Endothelial cell of umbilical vein (primary cell): ENCODE measurements at regions not wholly inside any gene's neighbourhood (a gene's known extent, or its start where the extent isn't known, plus 50 kb on each side); places are given as distances from the start of the nearest gene placed in this dataset.

Experiments
- BruUV-seq: library from RNA; stranded (reverse); fragments of 400-500 nt; replicated peaks from 2 replicates; lab custom pipeline; 2021; lab: Mats Ljungman, UMichigan
- CTCF ChIA-PET: fragments of 300-600, 350-600 bp; sonication (Branson Sonifier 250); formaldehyde crosslinking; loops from one replicate; lab custom pipeline; 2021; ENCODE audit warnings: antibody characterized with exemption, inconsistent platforms; lab: Charles Lee
- POLR2A ChIA-PET: fragments of 300-600, 350-600 bp; sonication (Branson Sonifier 250); formaldehyde crosslinking; loops from one replicate; lab custom pipeline; 2021; ENCODE audit warnings: antibody characterized with exemption, inconsistent platforms; lab: Charles Lee
- DNase-seq: peaks from one replicate; pipeline ENCODE4 v3.0.0-alpha.2; 2011; ENCODE audit warnings: low read depth, low spot score
- FAIRE-seq: peaks from 2 replicates; lab custom pipeline; 2011; peaks lifted over from hg19 to GRCh38; lab: Jason Lieb, UNC
- H2AFZ ChIP-seq: 2 replicates; pipeline ENCODE4 v1.6.0; 2012; ENCODE audit warnings: low read depth, low read length, control low read depth, inconsistent platforms
- H3K27ac ChIP-seq: 2 replicates; pipeline ENCODE4 v1.5.1; 2011; ENCODE audit warnings: low read depth, mild to moderate bottlenecking, control low read depth, low read length, moderate library complexity; ENCODE audit not compliant: insufficient read depth
- H3K27me3 ChIP-seq, 2 experiments: 2 replicates each; pipeline versions ENCODE4 v1.6.0 to v1.6.1; 2011; ENCODE audit warnings: low read length in 2 of 2, mixed read lengths in 1 of 2; ENCODE audit not compliant: control insufficient read depth in 2 of 2, insufficient read depth in 2 of 2
- H3K36me3 ChIP-seq, 2 experiments: 2 replicates in 1 of 2; 3 replicates in 1 of 2; pipeline ENCODE4 v1.5.1; 2011; ENCODE audit warnings: low read length in 2 of 2, mild to moderate bottlenecking in 1 of 2, moderate library complexity in 1 of 2; ENCODE audit not compliant: control insufficient read depth in 2 of 2, insufficient read depth in 2 of 2; ENCODE audit errors: extremely low read depth in 1 of 2
- H3K4me1 ChIP-seq: 3 replicates; pipeline ENCODE4 v1.5.1; 2011; ENCODE audit warnings: mild to moderate bottlenecking, low read length; ENCODE audit not compliant: control insufficient read depth, insufficient read depth; ENCODE audit errors: extremely low read depth
- H3K4me2 ChIP-seq: 2 replicates; pipeline ENCODE4 v1.6.1; 2011; ENCODE audit warnings: low read length, control low read depth, mixed read lengths; ENCODE audit not compliant: insufficient read depth
- H3K4me3 ChIP-seq, 3 experiments: fragments of 200-600 bp in 1 of 3; sonication (generic), shearing (Covaris generic) in 1 of 3; replicated peaks in 1 of 3; 2 replicates each; pipeline ENCODE4 v1.5.1; 2011 to 2016; ENCODE audit warnings: control low read depth in 3 of 3, low read length in 3 of 3, mild to moderate bottlenecking in 2 of 3, inconsistent platforms in 1 of 3, low read depth in 1 of 3, moderate library complexity in 1 of 3; ENCODE audit not compliant: insufficient read depth in 1 of 3
- H3K79me2 ChIP-seq: 2 replicates; pipeline ENCODE4 v1.6.0; 2012; ENCODE audit warnings: low read length, inconsistent platforms; ENCODE audit not compliant: control insufficient read depth, insufficient read depth
- H3K9ac ChIP-seq: replicated peaks from 2 replicates; pipeline ENCODE3; 2011; ENCODE audit warnings: low read length, control low read depth; ENCODE audit not compliant: insufficient read depth; ENCODE audit errors: extremely low read depth
- H3K9me1 ChIP-seq: replicated peaks from 3 replicates; pipeline ENCODE4 v1.6.0; 2011; ENCODE audit warnings: mild to moderate bottlenecking, low read length; ENCODE audit not compliant: control insufficient read depth, insufficient read depth; ENCODE audit errors: extremely low read depth
- H3K9me3 ChIP-seq: replicated peaks from 2 replicates; pipeline ENCODE4 v1.5.1; 2012; ENCODE audit warnings: low read length, inconsistent platforms; ENCODE audit not compliant: control insufficient read depth, insufficient read depth
- H4K20me1 ChIP-seq: replicated peaks from 2 replicates; pipeline ENCODE3; 2011; ENCODE audit warnings: mild to moderate bottlenecking, low read length; ENCODE audit not compliant: control insufficient read depth, insufficient read depth; ENCODE audit errors: extremely low read depth
- CTCF ChIP-seq, 2 donors: IDR thresholded peaks; 1 replicate in 1 of 2; 2 replicates in 1 of 2; pipeline ENCODE4 v1.5.1; 2011; ENCODE audit warnings: low read length in 2 of 2, mild to moderate bottlenecking in 2 of 2, moderate library complexity in 2 of 2, control low read depth in 1 of 2, inconsistent platforms in 1 of 2, low read depth in 1 of 2; ENCODE audit not compliant: insufficient read depth in 1 of 2; ENCODE audit errors: extremely low read depth in 1 of 2
- EZH2 ChIP-seq: IDR thresholded peaks from 2 replicates; pipeline ENCODE4 v1.6.1; 2012; ENCODE audit warnings: borderline replicate concordance, low read depth, mild to moderate bottlenecking, moderate library complexity, low read length, inconsistent platforms; ENCODE audit not compliant: severe bottlenecking
- FOS ChIP-seq: IDR thresholded peaks from 2 replicates; pipeline ENCODE4 v1.6.1; 2011; ENCODE audit warnings: mild to moderate bottlenecking, low read length, moderate library complexity, borderline replicate concordance; ENCODE audit not compliant: insufficient read depth
- GATA2 ChIP-seq: IDR thresholded peaks from 2 replicates; pipeline ENCODE4 v1.7.0; 2011; ENCODE audit warnings: low read depth, mild to moderate bottlenecking, moderate library complexity, mixed read lengths, low read length; ENCODE audit not compliant: insufficient read length, insufficient read depth
- JUN ChIP-seq: IDR thresholded peaks from 2 replicates; pipeline ENCODE4 v1.6.1; 2011; ENCODE audit warnings: borderline replicate concordance, low read depth; ENCODE audit not compliant: insufficient read length, insufficient read depth
- MAX ChIP-seq: IDR thresholded peaks from 2 replicates; pipeline ENCODE4 v1.6.1; 2011; ENCODE audit not compliant: insufficient read depth, insufficient read length
- MYC ChIP-seq: IDR thresholded peaks from one replicate; pipeline ENCODE4 v1.6.1; 2011; ENCODE audit warnings: mild to moderate bottlenecking, low read depth, low read length
- POLR2A ChIP-seq: IDR thresholded peaks from 2 replicates; pipeline ENCODE4 v1.6.1; 2012; ENCODE audit warnings: low read depth, mild to moderate bottlenecking, control low read depth, low read length
- POLR2AphosphoS5 ChIP-seq: IDR thresholded peaks from 2 replicates; pipeline ENCODE4 v1.6.1; 2012; ENCODE audit warnings: low read depth, mild to moderate bottlenecking, control low read depth, low read length, moderate library complexity; ENCODE audit not compliant: insufficient read depth
- dilution Hi-C: fragments of 300-500 bp; cut with MboI; formaldehyde crosslinking; loops from one replicate; pipeline ENCODE4 v1.15.0; 2019; ENCODE audit warnings: low sequenced_read_pairs; ENCODE audit not compliant: extremely low pct_ligation_motif_present
- intact Hi-C: fragments of 100-400 bp; cut with micrococcal nuclease; formaldehyde crosslinking; loops from one replicate; pipeline ENCODE4 v1.10.0; 2022

GRCh38 chr7:109637428-109637990, 1067.8 kb downstream of the DNAJB9 start:
- H3K4me2 ChIP-seq, result no peak overlapping the region
- no peaks in the 10 kb centered on the region for H3K9me3 ChIP-seq
- ChIA-PET POLR2A (no interaction called here), CTCF (no interaction called here)
- no peaks in the 10 kb centered on the region for H3K27me3 ChIP-seq
- TF ChIP-seq GATA2 (no peak), CTCF (IDR thresholded peaks at IDR 0.05; ENCODE audit: extremely low read depth in 1 of 2, insufficient read depth in 1 of 2, low read depth in 1 of 2, low read length in 2 of 2) (no peak), POLR2A (no peak), MYC (no peak), MAX (no peak), EZH2 (no peak), JUN (no peak), FOS (no peak), POLR2AphosphoS5 (no peak)
- dilution Hi-C loops, result no loop called here
- H3K36me3 ChIP-seq, result no peaks in the 10 kb centered on the region
- H3K9me1 ChIP-seq, result no peaks in the 10 kb centered on the region
- intact Hi-C loops, result no loop called here
- BruUV-seq, result no TSS peak
- H3K79me2 ChIP-seq, result no peaks in the 10 kb centered on the region
- H3K9ac ChIP-seq, result no peak overlapping the region
- no peak overlapping the region for H3K4me3 ChIP-seq
- FAIRE-seq (no peak), DNase-seq (no peak)
- H3K27ac ChIP-seq, result no peak overlapping the region
- H3K4me1 ChIP-seq, result no peaks in the 10 kb centered on the region
- no peaks in the 10 kb centered on the region for H4K20me1 ChIP-seq
- no peak overlapping the region for H2AFZ ChIP-seq
